ENCODE measurements at regions not wholly inside any gene's neighbourhood (a gene's known extent, or its start where the extent isn't known, plus 50 kb on each side); places are given as distances from the start of the nearest gene placed in this dataset.

DNA sequence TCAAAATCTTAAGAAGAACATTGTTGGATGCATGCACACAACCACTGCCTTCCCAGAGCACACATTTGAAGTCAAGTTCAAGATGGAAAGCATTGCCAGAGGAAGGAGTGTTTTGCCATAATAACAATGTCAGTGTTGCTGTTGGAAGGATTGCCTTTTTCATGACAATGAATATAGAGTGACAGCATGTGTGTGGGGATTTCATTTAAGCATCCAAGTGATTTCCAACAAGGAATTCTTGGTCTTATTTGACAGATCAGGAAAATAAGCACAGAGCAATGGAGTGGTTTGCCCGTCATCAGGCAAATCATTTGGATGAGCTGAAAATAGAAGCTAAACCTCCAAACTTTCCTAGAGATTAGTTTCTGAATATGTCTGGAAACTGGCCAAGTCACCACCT lies 140.0 kb upstream of the RAI14 start:
- intact Hi-C loops (cut with micrococcal nuclease), result loop anchor here (2.0 kb wide), 1 partner anchor 17 kb away; no protein-coding TSS in a partner anchor
- DNase-seq (ENCODE audit: low read depth, low spot score) (no peak), FAIRE-seq (no peak)
- Histone ChIP-seq H4K20me1 (replicated peaks; ENCODE audit: control insufficient read depth, extremely low read depth, insufficient read depth, low read length) (no peaks in the 10 kb centered on the region), H3K79me2 (ENCODE audit: control insufficient read depth, insufficient read depth, low read length) (no peaks in the 10 kb centered on the region), H3K4me2 (ENCODE audit: insufficient read depth, low read length) (no peak overlapping the region), H3K9me1 (replicated peaks; ENCODE audit: control insufficient read depth, extremely low read depth, insufficient read depth, low read length) (no peaks in the 10 kb centered on the region), H3K9ac (replicated peaks; ENCODE audit: extremely low read depth, insufficient read depth, low read length) (no peak overlapping the region), H2AFZ (ENCODE audit: low read depth, low read length) (no peak overlapping the region), H3K9me3 (replicated peaks; ENCODE audit: control insufficient read depth, insufficient read depth, low read length) (no peaks in the 10 kb centered on the region), H3K4me3 (replicated peaks in 1 of 3; ENCODE audit: insufficient read depth in 1 of 3, low read depth in 1 of 3, low read length in 3 of 3) (no peak overlapping the region), H3K27me3 (ENCODE audit: control insufficient read depth in 2 of 2, insufficient read depth in 2 of 2, low read length in 2 of 2) (no peaks in the 10 kb centered on the region), H3K4me1 (ENCODE audit: control insufficient read depth, extremely low read depth, insufficient read depth, low read length) (peaks cover 30% of the 10 kb centered on the region), H3K27ac (ENCODE audit: insufficient read depth, low read depth, low read length) (peak overlapping the region; percentile 6), H3K36me3 (ENCODE audit: control insufficient read depth in 2 of 2, extremely low read depth in 1 of 2, insufficient read depth in 2 of 2, low read length in 2 of 2) (no peaks in the 10 kb centered on the region)
- ChIA-PET CTCF (no interaction called here), POLR2A (no interaction called here)
- dilution Hi-C loops (cut with MboI; ENCODE audit: extremely low pct_ligation_motif_present, low sequenced_read_pairs), result no loop called here
- TSS peak; percentile 23 for BruUV-seq (replicated peaks)
- TF ChIP-seq MYC (IDR thresholded peaks at IDR 0.05; ENCODE audit: low read depth, low read length) (no peak), POLR2AphosphoS5 (IDR thresholded peaks at IDR 0.05; ENCODE audit: insufficient read depth, low read depth, low read length) (no peak), JUN (IDR thresholded peaks at IDR 0.05; ENCODE audit: borderline replicate concordance, insufficient read depth, insufficient read length, low read depth) (no peak), GATA2 (IDR thresholded peaks at IDR 0.05; ENCODE audit: insufficient read depth, insufficient read length, low read depth, low read length) (no peak), POLR2A (IDR thresholded peaks at IDR 0.05; ENCODE audit: low read depth, low read length) (no peak), FOS (IDR thresholded peaks at IDR 0.05; ENCODE audit: borderline replicate concordance, insufficient read depth, low read length) (no peak)
- TF ChIP-seq, protein P1, sequence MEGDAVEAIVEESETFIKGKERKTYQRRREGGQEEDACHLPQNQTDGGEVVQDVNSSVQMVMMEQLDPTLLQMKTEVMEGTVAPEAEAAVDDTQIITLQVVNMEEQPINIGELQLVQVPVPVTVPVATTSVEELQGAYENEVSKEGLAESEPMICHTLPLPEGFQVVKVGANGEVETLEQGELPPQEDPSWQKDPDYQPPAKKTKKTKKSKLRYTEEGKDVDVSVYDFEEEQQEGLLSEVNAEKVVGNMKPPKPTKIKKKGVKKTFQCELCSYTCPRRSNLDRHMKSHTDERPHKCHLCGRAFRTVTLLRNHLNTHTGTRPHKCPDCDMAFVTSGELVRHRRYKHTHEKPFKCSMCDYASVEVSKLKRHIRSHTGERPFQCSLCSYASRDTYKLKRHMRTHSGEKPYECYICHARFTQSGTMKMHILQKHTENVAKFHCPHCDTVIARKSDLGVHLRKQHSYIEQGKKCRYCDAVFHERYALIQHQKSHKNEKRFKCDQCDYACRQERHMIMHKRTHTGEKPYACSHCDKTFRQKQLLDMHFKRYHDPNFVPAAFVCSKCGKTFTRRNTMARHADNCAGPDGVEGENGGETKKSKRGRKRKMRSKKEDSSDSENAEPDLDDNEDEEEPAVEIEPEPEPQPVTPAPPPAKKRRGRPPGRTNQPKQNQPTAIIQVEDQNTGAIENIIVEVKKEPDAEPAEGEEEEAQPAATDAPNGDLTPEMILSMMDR (IDR thresholded peaks at IDR 0.05; ENCODE audit: extremely low read depth in 1 of 2, insufficient read depth in 1 of 2, low read depth in 1 of 2, low read length in 2 of 2), result no peak
- TF ChIP-seq, protein P2, sequence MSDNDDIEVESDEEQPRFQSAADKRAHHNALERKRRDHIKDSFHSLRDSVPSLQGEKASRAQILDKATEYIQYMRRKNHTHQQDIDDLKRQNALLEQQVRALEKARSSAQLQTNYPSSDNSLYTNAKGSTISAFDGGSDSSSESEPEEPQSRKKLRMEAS (IDR thresholded peaks at IDR 0.05; ENCODE audit: insufficient read depth, insufficient read length), result no peak
